ENCODE measurements at regions not wholly inside any gene's neighbourhood (a gene's known extent, or its start where the extent isn't known, plus 50 kb on each side); places are given as distances from the start of the nearest gene placed in this dataset.

DNA sequence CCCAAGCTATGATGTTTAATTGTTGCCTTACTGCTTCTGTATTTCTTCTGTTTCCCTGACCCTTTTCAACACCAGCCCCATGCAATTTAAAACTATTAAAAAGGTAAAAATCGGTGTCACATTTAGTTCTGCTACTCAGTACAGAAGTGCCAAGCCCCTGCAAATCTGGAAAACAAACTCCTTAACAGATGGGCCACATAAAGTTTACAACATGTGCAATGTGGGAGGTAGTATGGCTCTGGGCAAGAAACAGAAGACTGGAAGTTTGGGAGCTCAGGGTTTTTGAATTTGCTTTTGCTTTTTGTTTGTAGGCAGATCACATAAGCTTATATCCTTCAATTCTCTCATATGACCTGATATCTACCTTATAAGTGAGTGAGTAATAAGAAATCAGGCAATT, 404.0 kb upstream of the ATP2B1 start:
- H3K4me1 ChIP-seq: no peaks in the 10 kb centered on the region
- H3K27me3 ChIP-seq: no peaks in the 10 kb centered on the region
- no peak overlapping the region for H3K9ac ChIP-seq (ENCODE audit: low read depth in 2 of 2, low read length in 2 of 2)
- TF ChIP-seq, protein P1, sequence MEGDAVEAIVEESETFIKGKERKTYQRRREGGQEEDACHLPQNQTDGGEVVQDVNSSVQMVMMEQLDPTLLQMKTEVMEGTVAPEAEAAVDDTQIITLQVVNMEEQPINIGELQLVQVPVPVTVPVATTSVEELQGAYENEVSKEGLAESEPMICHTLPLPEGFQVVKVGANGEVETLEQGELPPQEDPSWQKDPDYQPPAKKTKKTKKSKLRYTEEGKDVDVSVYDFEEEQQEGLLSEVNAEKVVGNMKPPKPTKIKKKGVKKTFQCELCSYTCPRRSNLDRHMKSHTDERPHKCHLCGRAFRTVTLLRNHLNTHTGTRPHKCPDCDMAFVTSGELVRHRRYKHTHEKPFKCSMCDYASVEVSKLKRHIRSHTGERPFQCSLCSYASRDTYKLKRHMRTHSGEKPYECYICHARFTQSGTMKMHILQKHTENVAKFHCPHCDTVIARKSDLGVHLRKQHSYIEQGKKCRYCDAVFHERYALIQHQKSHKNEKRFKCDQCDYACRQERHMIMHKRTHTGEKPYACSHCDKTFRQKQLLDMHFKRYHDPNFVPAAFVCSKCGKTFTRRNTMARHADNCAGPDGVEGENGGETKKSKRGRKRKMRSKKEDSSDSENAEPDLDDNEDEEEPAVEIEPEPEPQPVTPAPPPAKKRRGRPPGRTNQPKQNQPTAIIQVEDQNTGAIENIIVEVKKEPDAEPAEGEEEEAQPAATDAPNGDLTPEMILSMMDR (IDR thresholded peaks at IDR 0.05): no peak
- H3K9me3 ChIP-seq: no peaks in the 10 kb centered on the region
- no peak overlapping the region for H3K4me3 ChIP-seq
- H3K27ac ChIP-seq: no peak overlapping the region
- DNase-seq: no peak
- no peaks in the 10 kb centered on the region for H3K36me3 ChIP-seq
- intact Hi-C loops (cut with DNase I): no loop called here

DNA sequence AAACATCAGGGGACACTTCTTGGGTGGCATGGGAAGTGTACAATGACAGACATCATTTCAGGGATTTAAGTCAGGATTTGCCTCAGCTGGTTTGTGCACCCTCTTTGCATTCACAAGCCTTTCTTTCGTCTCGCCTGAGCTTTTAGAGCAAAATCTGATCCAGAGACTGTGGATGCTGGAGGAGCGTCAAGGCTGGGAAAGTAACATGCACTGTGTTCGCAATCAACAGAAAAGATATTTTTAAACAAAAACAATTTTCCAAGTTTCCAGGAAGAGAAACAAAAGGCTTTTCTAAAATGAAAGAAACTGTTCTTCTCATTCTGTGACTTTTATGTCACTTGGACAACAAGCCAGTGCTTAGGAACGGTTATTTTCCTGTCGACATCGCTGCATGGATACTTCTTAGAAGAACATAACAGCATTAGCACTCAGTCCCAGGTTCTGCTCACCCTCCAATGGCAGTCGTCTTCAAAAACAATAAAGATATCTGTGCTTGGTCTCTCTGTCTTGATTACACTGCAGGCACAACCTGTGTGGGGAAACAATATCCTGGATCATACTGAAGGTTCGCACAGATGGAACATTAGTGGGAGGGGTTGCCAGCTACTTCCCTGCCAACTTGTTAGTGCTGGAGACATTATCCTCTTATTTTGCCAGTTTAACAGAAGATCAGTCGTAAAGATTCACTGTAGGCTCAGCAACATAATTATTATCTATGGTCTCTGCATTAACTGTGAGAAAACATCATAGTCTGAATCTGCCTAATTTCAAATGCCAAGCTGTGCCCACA, 403.3 kb upstream of the ATP2B1 start:
- Histone ChIP-seq H3K27ac (no peak overlapping the region), H3K9me3 (no peaks in the 10 kb centered on the region), H3K27me3 (no peaks in the 10 kb centered on the region), H3K9ac (ENCODE audit: low read depth in 2 of 2, low read length in 2 of 2) (no peak overlapping the region), H3K4me1 (no peaks in the 10 kb centered on the region), H3K36me3 (no peaks in the 10 kb centered on the region), H3K4me3 (no peak overlapping the region)
- TF ChIP-seq, protein P1 (IDR thresholded peaks at IDR 0.05): no peak
- intact Hi-C loops (cut with DNase I): no loop called here
- DNase-seq: no peak

DNA sequence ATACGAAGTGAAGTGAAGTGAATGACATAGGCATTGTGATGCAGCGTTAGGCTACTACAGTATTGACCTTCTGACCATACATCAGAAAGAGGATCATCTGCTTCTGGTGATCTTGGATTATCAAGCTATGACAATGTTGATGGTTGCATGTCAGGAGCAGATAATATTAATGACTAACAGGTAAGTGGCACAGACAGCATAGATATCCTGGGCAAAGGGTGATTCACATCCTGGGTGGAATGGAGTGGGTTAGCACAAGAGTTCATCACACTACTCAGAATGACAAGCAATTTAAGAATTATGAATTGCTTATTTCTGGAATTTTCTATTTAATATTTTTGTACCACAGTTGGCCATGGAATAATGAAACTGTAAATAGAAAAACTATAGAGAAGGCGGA, 397.9 kb upstream of the ATP2B1 start:
- Histone ChIP-seq H3K36me3 (no peaks in the 10 kb centered on the region), H3K9me3 (no peaks in the 10 kb centered on the region), H3K9ac (ENCODE audit: low read depth in 2 of 2, low read length in 2 of 2) (no peak overlapping the region), H3K27me3 (no peaks in the 10 kb centered on the region), H3K4me1 (no peaks in the 10 kb centered on the region), H3K4me3 (no peak overlapping the region), H3K27ac (no peak overlapping the region)
- intact Hi-C loops (cut with DNase I): no loop called here
- no peak for DNase-seq
- TF ChIP-seq, protein P1 (IDR thresholded peaks at IDR 0.05): no peak

DNA sequence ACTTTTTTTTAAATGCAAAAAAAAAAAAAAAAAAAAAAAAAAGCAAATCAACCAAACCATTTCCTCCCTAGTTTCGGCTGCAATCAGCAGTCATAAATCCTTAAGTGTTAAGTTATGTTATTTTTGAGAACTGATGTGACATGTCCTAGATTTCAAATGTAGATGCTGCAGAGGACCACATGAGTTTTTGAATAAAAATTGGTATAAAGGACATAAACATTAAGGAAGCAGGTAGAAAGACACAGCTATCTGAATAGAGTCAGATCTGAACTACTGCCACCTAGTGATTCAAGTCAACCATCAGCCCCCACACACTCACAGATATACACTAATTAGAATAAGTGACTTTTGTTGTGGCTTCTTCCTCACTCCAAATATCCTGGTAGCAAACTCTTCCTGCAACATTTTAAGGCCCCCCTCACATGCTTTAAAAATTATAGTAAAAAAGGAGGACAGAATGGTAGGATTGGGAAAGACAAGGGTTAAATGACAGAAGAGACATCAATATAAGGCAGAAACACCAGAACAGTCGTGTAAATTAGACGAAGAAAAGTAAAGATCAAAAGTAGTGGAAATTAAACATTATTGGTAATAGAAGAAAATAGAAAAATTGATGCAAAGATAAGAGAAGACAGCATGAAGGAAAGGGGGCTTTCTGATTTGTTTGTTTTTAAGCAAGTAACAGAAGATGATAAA, 394.5 kb upstream of the ATP2B1 start:
- no peak overlapping the region for H3K27ac ChIP-seq
- intact Hi-C loops (cut with DNase I): loop anchor here (5.0 kb wide), 1 partner anchor 561 kb away; no protein-coding TSS in a partner anchor
- DNase-seq: peak; percentile 20

DNA sequence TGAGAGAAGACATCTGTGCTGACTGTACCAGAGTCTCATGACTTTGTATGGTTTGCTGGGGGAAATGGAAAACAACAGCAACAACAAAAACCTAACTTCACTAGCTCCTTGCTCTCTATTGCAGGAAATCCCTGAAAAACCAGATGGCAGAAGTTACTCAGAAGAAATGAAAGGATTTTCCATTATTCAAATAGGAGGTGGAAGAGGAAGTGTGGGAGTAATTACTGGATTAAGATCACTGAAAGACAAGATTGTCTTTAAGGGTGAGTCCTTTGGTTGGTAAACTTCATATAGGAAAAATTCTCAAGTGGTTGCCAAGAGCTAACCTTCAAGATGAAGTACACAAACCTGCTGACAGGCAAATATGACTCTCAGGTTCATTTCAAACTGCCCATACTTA, 391.9 kb upstream of the ATP2B1 start:
- Histone ChIP-seq H3K9me3 (no peaks in the 10 kb centered on the region), H3K36me3 (no peaks in the 10 kb centered on the region), H3K27me3 (no peaks in the 10 kb centered on the region), H3K9ac (ENCODE audit: low read depth in 2 of 2, low read length in 2 of 2) (no peak overlapping the region), H3K4me3 (no peak overlapping the region), H3K27ac (no peak overlapping the region), H3K4me1 (no peaks in the 10 kb centered on the region)
- TF ChIP-seq, protein P1 (IDR thresholded peaks at IDR 0.05): no peak
- DNase-seq: no peak
- intact Hi-C loops (cut with DNase I): loop anchor here (5.0 kb wide), 1 partner anchor 558 kb away; no protein-coding TSS in a partner anchor

More for the DNA sequence above, 394.5 kb upstream of the ATP2B1 start:
- H3K4me3 ChIP-seq: no peak overlapping the region
- H3K36me3 ChIP-seq: no peaks in the 10 kb centered on the region
- TF ChIP-seq, protein P1 (IDR thresholded peaks at IDR 0.05): peak; percentile 55
- H3K27me3 ChIP-seq: no peaks in the 10 kb centered on the region
- H3K4me1 ChIP-seq: no peaks in the 10 kb centered on the region
- H3K9me3 ChIP-seq: no peaks in the 10 kb centered on the region
- no peak overlapping the region for H3K9ac ChIP-seq (ENCODE audit: low read depth in 2 of 2, low read length in 2 of 2)

Data from colonic mucosa (tissue), 4 donors.